Activated CD4-positive, alpha-beta memory T cell treated with anti-CD3 and anti-CD28 coated beads for 36 hours (primary cell): ENCODE measurements at regions not wholly inside any gene's neighbourhood (a gene's known extent, or its start where the extent isn't known, plus 50 kb on each side); places are given as distances from the start of the nearest gene placed in this dataset.
"Not testable (repeated sequence)": the region's sequence is repeated elsewhere in the genome, so short reads cannot be mapped to it uniquely, and the experiment has no call there.

Experiments used
- CTCF ChIA-PET: fragments of 350-600 bp; sonication (Branson Sonifier 250); formaldehyde crosslinking; loops from one replicate; lab custom pipeline; 2021; ENCODE audit warnings: antibody characterized with exemption, inconsistent platforms; lab: Charles Lee
- POLR2A ChIA-PET: fragments of 350-600 bp; sonication (Branson Sonifier 250); formaldehyde crosslinking; loops from one replicate; lab custom pipeline; 2021; ENCODE audit warnings: antibody characterized with exemption; lab: Charles Lee
- DNase-seq: peaks from one replicate; pipeline ENCODE4 v3.0.0-alpha.2; 2020
- H3K27ac Mint-ChIP-seq: one replicate; pipeline ENCODE4 v1.8.0; 2021; ENCODE audit warnings: mixed read lengths
- H3K27me3 Mint-ChIP-seq: one replicate; pipeline ENCODE4 v1.8.0; 2021; ENCODE audit warnings: mixed read lengths
- H3K36me3 Mint-ChIP-seq: one replicate; pipeline ENCODE4 v1.8.0; 2021; ENCODE audit warnings: mixed read lengths
- H3K4me1 Mint-ChIP-seq: one replicate; pipeline ENCODE4 v1.8.0; 2021; ENCODE audit warnings: low read depth, mixed read lengths
- H3K4me3 Mint-ChIP-seq: one replicate; pipeline ENCODE4 v1.8.0; 2021; ENCODE audit warnings: mild to moderate bottlenecking, mixed read lengths
- H3K9me3 Mint-ChIP-seq: one replicate; pipeline ENCODE4 v1.8.0; 2021; ENCODE audit warnings: mixed read lengths
- intact Hi-C: fragments of 100-400 bp; cut with micrococcal nuclease; formaldehyde crosslinking; loops from one replicate; pipeline ENCODE4 v1.15.1; 2023

GRCh38 chr2:132276571-132276981 is 114.8 kb upstream of the ANKRD30BL start:
- H3K4me3 Mint-ChIP-seq, result no peak overlapping the region
- peaks cover 18% of the 10 kb centered on the region for H3K9me3 Mint-ChIP-seq
- ChIA-PET POLR2A (no interaction called here), CTCF (no interaction called here)
- intact Hi-C loops, result no loop called here
- no peaks in the 10 kb centered on the region for H3K27me3 Mint-ChIP-seq
- no peaks in the 10 kb centered on the region for H3K4me1 Mint-ChIP-seq
- H3K36me3 Mint-ChIP-seq, result no peaks in the 10 kb centered on the region
- DNase-seq, result no peak
- no peak overlapping the region for H3K27ac Mint-ChIP-seq

- no peak for DNase-seq
- Mint-ChIP-seq H3K27ac (no peak overlapping the region), H3K4me3 (no peak overlapping the region), H3K9me3 (peaks cover 18% of the 10 kb centered on the region), H3K36me3 (no peaks in the 10 kb centered on the region), H3K27me3 (no peaks in the 10 kb centered on the region), H3K4me1 (no peaks in the 10 kb centered on the region)
- CTCF ChIA-PET, result no interaction called here
- intact Hi-C loops, result no loop called here
- POLR2A ChIA-PET, result no interaction called here
Measured at GRCh38 chr2:132278267-132278666, 116.5 kb upstream of the ANKRD30BL start.

GRCh38 chr2:132279344-132279743 is 117.6 kb upstream of the ANKRD30BL start:
- no peaks in the 10 kb centered on the region for H3K4me1 Mint-ChIP-seq
- POLR2A ChIA-PET, result no interaction called here
- H3K27ac Mint-ChIP-seq, result no peak overlapping the region
- H3K9me3 Mint-ChIP-seq, result peaks cover 18% of the 10 kb centered on the region
- no peak overlapping the region for H3K4me3 Mint-ChIP-seq
- no peaks in the 10 kb centered on the region for H3K36me3 Mint-ChIP-seq
- no peaks in the 10 kb centered on the region for H3K27me3 Mint-ChIP-seq
- no peak for DNase-seq
- intact Hi-C loops, result no loop called here
- CTCF ChIA-PET, result no interaction called here

- ChIA-PET POLR2A (no interaction called here), CTCF (no interaction called here)
- DNase-seq, result no peak
- Mint-ChIP-seq H3K4me1 (no peaks in the 10 kb centered on the region), H3K27me3 (no peaks in the 10 kb centered on the region), H3K4me3 (no peak overlapping the region), H3K9me3 (peaks cover 18% of the 10 kb centered on the region), H3K36me3 (no peaks in the 10 kb centered on the region), H3K27ac (no peak overlapping the region)
- intact Hi-C loops, result no loop called here
Measured at GRCh38 chr2:132279930-132280615, 118.3 kb upstream of the ANKRD30BL start.

- Mint-ChIP-seq H3K27ac (no peak overlapping the region), H3K4me3 (no peak overlapping the region), H3K27me3 (no peaks in the 10 kb centered on the region), H3K9me3 (peaks cover 16% of the 10 kb centered on the region), H3K36me3 (no peaks in the 10 kb centered on the region), H3K4me1 (no peaks in the 10 kb centered on the region)
- no peak for DNase-seq
- CTCF ChIA-PET, result no interaction called here
- POLR2A ChIA-PET, result no interaction called here
- intact Hi-C loops, result no loop called here
Measured at GRCh38 chr2:132280912-132281311, 119.2 kb upstream of the ANKRD30BL start.

GRCh38 chr2:132282104-132282503 is 120.4 kb upstream of the ANKRD30BL start:
- CTCF ChIA-PET, H3K4me1 Mint-ChIP-seq, intact Hi-C loops, POLR2A ChIA-PET, H3K9me3 Mint-ChIP-seq, H3K27me3 Mint-ChIP-seq, H3K4me3 Mint-ChIP-seq, H3K27ac Mint-ChIP-seq, H3K36me3 Mint-ChIP-seq, DNase-seq: not testable (repeated sequence)

- no peak overlapping the region for H3K4me3 Mint-ChIP-seq
- DNase-seq, result no peak
- H3K27ac Mint-ChIP-seq, result no peak overlapping the region
- peaks cover 6% of the 10 kb centered on the region for H3K9me3 Mint-ChIP-seq
- no peaks in the 10 kb centered on the region for H3K4me1 Mint-ChIP-seq
- intact Hi-C loops, result no loop called here
- no peaks in the 10 kb centered on the region for H3K27me3 Mint-ChIP-seq
- ChIA-PET POLR2A (no interaction called here), CTCF (no interaction called here)
- H3K36me3 Mint-ChIP-seq, result no peaks in the 10 kb centered on the region
Measured at GRCh38 chr2:132282911-132283310, 121.2 kb upstream of the ANKRD30BL start.

GRCh38 chr2:132286289-132286911 is 124.6 kb upstream of the ANKRD30BL start:
- H3K4me3 Mint-ChIP-seq, DNase-seq, POLR2A ChIA-PET, intact Hi-C loops, H3K27me3 Mint-ChIP-seq, H3K9me3 Mint-ChIP-seq, H3K27ac Mint-ChIP-seq, CTCF ChIA-PET, H3K4me1 Mint-ChIP-seq, H3K36me3 Mint-ChIP-seq: not testable (repeated sequence)

GRCh38 chr2:132287910-132288309 is 126.2 kb upstream of the ANKRD30BL start:
- H3K27ac Mint-ChIP-seq, CTCF ChIA-PET: not testable (repeated sequence)

GRCh38 chr2:132289138-132289537 is 127.4 kb upstream of the ANKRD30BL start:
- H3K4me1 Mint-ChIP-seq, H3K27me3 Mint-ChIP-seq, H3K27ac Mint-ChIP-seq, CTCF ChIA-PET, H3K9me3 Mint-ChIP-seq, DNase-seq, POLR2A ChIA-PET, H3K36me3 Mint-ChIP-seq, H3K4me3 Mint-ChIP-seq, intact Hi-C loops: not testable (repeated sequence)

More at GRCh38 chr2:132287910-132288309, 126.2 kb upstream of the ANKRD30BL start:
- H3K4me1 Mint-ChIP-seq, H3K4me3 Mint-ChIP-seq, intact Hi-C loops, H3K27me3 Mint-ChIP-seq, H3K9me3 Mint-ChIP-seq, DNase-seq, POLR2A ChIA-PET, H3K36me3 Mint-ChIP-seq: not testable (repeated sequence)

GRCh38 chr2:132289812-132290211 is 126.8 kb upstream of the GPR39 start:
- POLR2A ChIA-PET, H3K36me3 Mint-ChIP-seq, H3K27me3 Mint-ChIP-seq, CTCF ChIA-PET, intact Hi-C loops, H3K4me3 Mint-ChIP-seq, H3K27ac Mint-ChIP-seq, DNase-seq, H3K4me1 Mint-ChIP-seq, H3K9me3 Mint-ChIP-seq: not testable (repeated sequence)

GRCh38 chr2:132300592-132301378 is 115.8 kb upstream of the GPR39 start:
- H3K9me3 Mint-ChIP-seq, intact Hi-C loops, H3K4me1 Mint-ChIP-seq, H3K27me3 Mint-ChIP-seq, H3K27ac Mint-ChIP-seq, H3K36me3 Mint-ChIP-seq, POLR2A ChIA-PET, CTCF ChIA-PET, DNase-seq: not testable (repeated sequence)
- H3K4me3 Mint-ChIP-seq, result peak overlapping the region; percentile 20
